ENCODE measurements at regions not wholly inside any gene's neighbourhood (a gene's known extent, or its start where the extent isn't known, plus 50 kb on each side); places are given as distances from the start of the nearest gene placed in this dataset.

DNA sequence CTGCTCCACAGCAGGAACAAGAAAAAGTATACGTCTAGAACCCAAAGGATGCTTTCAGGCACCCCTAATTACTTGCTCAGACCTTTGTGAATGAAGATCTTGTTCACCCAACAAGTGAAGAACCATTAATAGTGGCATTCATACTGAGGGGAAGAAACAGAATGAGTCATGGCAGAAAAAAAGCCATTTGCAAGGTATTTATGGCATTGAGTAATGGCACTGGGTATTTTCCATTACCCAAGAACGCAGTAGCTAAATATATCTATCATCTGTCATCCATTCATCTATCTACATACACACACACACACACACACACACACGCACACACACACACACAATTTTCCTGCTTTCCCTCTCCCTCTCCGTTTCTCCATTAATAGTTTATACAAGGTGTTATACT, 56.4 kb upstream of the XIRP2 start:
- no peak for TF ChIP-seq CTCF (IDR thresholded peaks at IDR 0.05)
- Histone ChIP-seq H3K4me3 (no peak overlapping the region), H3K27me3 (no peaks in the 10 kb centered on the region), H3K9me3 (no peaks in the 10 kb centered on the region), H3K27ac (no peak overlapping the region), H3K36me3 (no peaks in the 10 kb centered on the region), H3K4me1 (no peaks in the 10 kb centered on the region)
- no peak for DNase-seq (ENCODE audit: low spot score)

- Histone ChIP-seq H3K36me3 (no peaks in the 10 kb centered on the region), H3K9me3 (peaks cover 0 to 4% of the 10 kb centered on the region in 2 donors), H3K4me1 (no peaks in the 10 kb centered on the region), H3K4me3 (no peak overlapping the region), H3K27ac (no peak overlapping the region), H3K27me3 (no peaks in the 10 kb centered on the region)
- DNase-seq (ENCODE audit: low spot score) = no peak
- TF ChIP-seq CTCF (IDR thresholded peaks at IDR 0.05) = no peak
Measured at GRCh38 chr2:166825914-166826313, 62.4 kb upstream of the XIRP2 start.

DNA sequence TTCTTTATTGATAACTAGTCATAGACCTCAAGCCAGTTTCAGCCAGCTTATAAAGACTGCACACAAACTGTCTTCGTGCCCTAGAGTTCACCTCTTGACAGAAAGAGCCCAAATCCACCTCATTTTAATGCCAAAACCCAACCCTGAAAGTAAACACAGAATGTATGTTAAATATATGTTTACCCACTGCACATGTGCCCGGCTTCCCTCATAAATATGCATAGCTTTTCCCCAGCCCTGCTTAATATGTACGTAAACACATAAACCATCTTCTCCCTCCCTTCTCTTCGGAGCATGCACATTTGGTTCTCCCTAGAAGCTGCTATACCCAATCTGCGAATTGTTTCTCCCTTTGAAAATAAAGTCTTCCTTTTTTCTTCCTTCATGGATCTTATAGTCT, 73.9 kb upstream of the XIRP2 start:
- Histone ChIP-seq H3K36me3 (no peaks in the 10 kb centered on the region), H3K27ac (no peak overlapping the region), H3K9me3 (peaks cover 0 to 3% of the 10 kb centered on the region in 2 donors), H3K4me1 (no peaks in the 10 kb centered on the region), H3K27me3 (no peaks in the 10 kb centered on the region), H3K4me3 (no peak overlapping the region)
- no peak for DNase-seq (ENCODE audit: low spot score)
- TF ChIP-seq CTCF (IDR thresholded peaks at IDR 0.05) = no peak

DNA sequence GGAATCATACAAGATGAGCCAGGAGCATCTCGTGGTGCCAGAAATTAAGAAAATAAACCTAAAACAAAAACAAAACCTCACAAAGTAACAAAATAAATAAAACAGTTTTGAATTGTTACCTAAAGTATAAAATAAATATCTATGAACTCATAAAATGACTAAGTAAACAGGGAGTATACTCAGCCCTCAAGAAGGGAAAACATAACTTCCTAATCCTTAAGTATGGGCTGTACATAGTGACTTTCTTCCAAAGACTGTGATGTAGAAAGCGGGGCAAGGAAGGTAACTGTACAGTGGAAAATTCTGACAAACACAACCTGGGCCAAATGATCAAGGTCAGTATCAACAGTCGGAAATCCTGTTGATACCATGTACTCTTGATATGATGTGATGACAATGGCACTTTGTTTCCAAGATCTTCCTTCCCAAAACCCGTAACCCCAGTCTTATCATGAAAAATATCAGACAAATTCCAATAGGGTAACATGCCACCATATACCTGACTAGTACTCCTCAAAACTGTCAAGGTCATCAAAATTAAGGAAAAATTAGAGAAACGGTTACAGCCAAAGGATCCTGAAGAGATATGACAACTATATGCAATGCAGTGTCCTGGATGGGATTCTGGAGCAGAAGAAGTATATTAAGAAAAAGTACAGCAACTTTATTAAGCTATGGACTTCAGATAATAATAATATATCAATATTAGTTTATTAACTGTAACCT, 76.0 kb upstream of the XIRP2 start:
- no peak for TF ChIP-seq CTCF (IDR thresholded peaks at IDR 0.05)

DNA sequence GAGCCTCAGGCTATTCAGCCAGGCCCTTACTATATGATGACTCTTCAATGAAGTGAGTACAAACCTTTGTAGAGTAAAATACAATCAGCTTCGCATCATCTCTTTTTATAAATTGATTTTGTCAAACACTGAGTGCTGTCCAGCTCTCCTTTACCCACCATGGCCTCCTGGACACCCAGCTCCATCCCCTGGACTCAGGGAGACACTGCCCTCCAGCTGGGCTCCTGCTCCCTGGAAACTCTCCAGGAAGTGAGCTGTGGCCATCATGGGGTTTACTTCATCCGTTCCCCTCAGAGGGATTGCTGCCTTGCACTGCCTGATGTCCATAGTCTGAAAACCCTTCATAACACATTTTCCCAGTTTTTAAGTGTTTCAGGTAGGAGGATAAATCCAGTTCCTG, 82.5 kb upstream of the XIRP2 start:
- TF ChIP-seq CTCF (IDR thresholded peaks at IDR 0.05) = no peak
- DNase-seq (ENCODE audit: low spot score) = no peak
- Histone ChIP-seq H3K4me3 (no peak overlapping the region), H3K9me3 (peaks cover 0 to 6% of the 10 kb centered on the region in 2 donors), H3K27ac (no peak overlapping the region), H3K27me3 (no peaks in the 10 kb centered on the region), H3K36me3 (no peaks in the 10 kb centered on the region), H3K4me1 (peaks cover 0 to 16% of the 10 kb centered on the region in 2 donors)

More for the DNA sequence above, 76.0 kb upstream of the XIRP2 start:
- Histone ChIP-seq H3K4me3 (no peak overlapping the region), H3K4me1 (no peaks in the 10 kb centered on the region), H3K27ac (no peak overlapping the region), H3K27me3 (no peaks in the 10 kb centered on the region), H3K36me3 (no peaks in the 10 kb centered on the region), H3K9me3 (peaks cover 0 to 3% of the 10 kb centered on the region in 2 donors)
- no peak for DNase-seq (ENCODE audit: low spot score)
